ENCODE measurements at regions not wholly inside any gene's neighbourhood (a gene's known extent, or its start where the extent isn't known, plus 50 kb on each side); places are given as distances from the start of the nearest gene placed in this dataset.
"Not testable (repeated sequence)": the region's sequence is repeated elsewhere in the genome, so short reads cannot be mapped to it uniquely, and the experiment has no call there.

- TF ChIP-seq, protein P1, sequence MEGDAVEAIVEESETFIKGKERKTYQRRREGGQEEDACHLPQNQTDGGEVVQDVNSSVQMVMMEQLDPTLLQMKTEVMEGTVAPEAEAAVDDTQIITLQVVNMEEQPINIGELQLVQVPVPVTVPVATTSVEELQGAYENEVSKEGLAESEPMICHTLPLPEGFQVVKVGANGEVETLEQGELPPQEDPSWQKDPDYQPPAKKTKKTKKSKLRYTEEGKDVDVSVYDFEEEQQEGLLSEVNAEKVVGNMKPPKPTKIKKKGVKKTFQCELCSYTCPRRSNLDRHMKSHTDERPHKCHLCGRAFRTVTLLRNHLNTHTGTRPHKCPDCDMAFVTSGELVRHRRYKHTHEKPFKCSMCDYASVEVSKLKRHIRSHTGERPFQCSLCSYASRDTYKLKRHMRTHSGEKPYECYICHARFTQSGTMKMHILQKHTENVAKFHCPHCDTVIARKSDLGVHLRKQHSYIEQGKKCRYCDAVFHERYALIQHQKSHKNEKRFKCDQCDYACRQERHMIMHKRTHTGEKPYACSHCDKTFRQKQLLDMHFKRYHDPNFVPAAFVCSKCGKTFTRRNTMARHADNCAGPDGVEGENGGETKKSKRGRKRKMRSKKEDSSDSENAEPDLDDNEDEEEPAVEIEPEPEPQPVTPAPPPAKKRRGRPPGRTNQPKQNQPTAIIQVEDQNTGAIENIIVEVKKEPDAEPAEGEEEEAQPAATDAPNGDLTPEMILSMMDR (conservative IDR thresholded peaks at IDR 0.05 in 1 of 2, IDR thresholded peaks at IDR 0.05 in 1 of 2; ENCODE audit: low read depth in 1 of 2, low read length in 2 of 2), result not testable (repeated sequence)
- not testable (repeated sequence) for TF ChIP-seq EZH2 (IDR thresholded peaks at IDR 0.05; ENCODE audit: low read length, missing control alignments)
Observed at GRCh38 chr11:22528612-22529429, 96.8 kb downstream of the FANCF start.

Data from fibroblast of lung (primary cell).